GM23338 (cell line): ENCODE measurements at regions not wholly inside any gene's neighbourhood (a gene's known extent, or its start where the extent isn't known, plus 50 kb on each side); places are given as distances from the start of the nearest gene placed in this dataset.

Source experiments
- ATAC-seq: fragments of 200-7000 bp; cut with Tn5 transposase; 3 replicates; pipeline ENCODE4 v1.9.1; 2020
- DNase-seq: peaks from one replicate; pipeline ENCODE4 v3.0.0-alpha.2; 2015; ENCODE audit warnings: low spot score
- H2AFZ ChIP-seq: fragments of 200-600 bp; sonication (generic); 2 replicates; pipeline ENCODE4 v1.8.0; 2016; ENCODE audit warnings: antibody characterized with exemption, mild to moderate bottlenecking, moderate library complexity
- H3F3A ChIP-seq: fragments of 200-600 bp; sonication (generic); replicated peaks from 2 replicates; pipeline ENCODE4 v1.8.0; 2017; ENCODE audit warnings: antibody characterized with exemption, mixed run types, low read depth
- H3K27ac ChIP-seq: fragments of 200-600 bp; sonication (generic); 2 replicates; pipeline ENCODE4 v1.6.1; 2016; ENCODE audit warnings: low read depth
- H3K27me3 ChIP-seq: fragments of 200-600 bp; sonication (generic); 2 replicates; pipeline ENCODE4 v1.8.0; 2016; ENCODE audit warnings: mild to moderate bottlenecking, mixed run types, moderate library complexity; ENCODE audit not compliant: insufficient read depth
- H3K36me3 ChIP-seq: fragments of 200-600 bp; sonication (generic); 2 replicates; pipeline ENCODE4 v1.8.0; 2016; ENCODE audit warnings: mild to moderate bottlenecking; ENCODE audit not compliant: insufficient read depth
- H3K4me1 ChIP-seq: fragments of 200-600 bp; sonication (generic); 2 replicates; pipeline ENCODE4 v1.8.0; 2016; ENCODE audit warnings: mild to moderate bottlenecking, moderate library complexity; ENCODE audit not compliant: insufficient read depth
- H3K4me2 ChIP-seq: fragments of 200-600 bp; sonication (generic); 2 replicates; pipeline ENCODE4 v1.7.1; 2017; ENCODE audit warnings: mixed run types
- H3K4me3 ChIP-seq: fragments of 200-600 bp; sonication (generic); 2 replicates; pipeline ENCODE4 v1.6.1; 2016; ENCODE audit warnings: mixed run types
- H3K79me2 ChIP-seq: fragments of 200-600 bp; sonication (generic); replicated peaks from 2 replicates; pipeline ENCODE4 v1.8.0; 2017; ENCODE audit warnings: mild to moderate bottlenecking; ENCODE audit not compliant: insufficient read depth
- H3K9me2 ChIP-seq: fragments of 200-600 bp; sonication (generic); 2 replicates; pipeline ENCODE4 v1.8.0; 2017; ENCODE audit not compliant: insufficient read depth
- H4K20me1 ChIP-seq: fragments of 200-600 bp; sonication (generic); replicated peaks from 2 replicates; pipeline ENCODE4 v1.8.0; 2017; ENCODE audit warnings: mild to moderate bottlenecking; ENCODE audit not compliant: insufficient read depth
- H3K27ac Mint-ChIP-seq: 2 replicates; pipeline ENCODE4 v1.8.0; 2020; ENCODE audit warnings: inconsistent platforms, mild to moderate bottlenecking, moderate library complexity, mixed read lengths
- H3K27me3 Mint-ChIP-seq: 3 replicates; pipeline ENCODE4 v1.8.0; 2022; ENCODE audit warnings: low read depth, mild to moderate bottlenecking, moderate library complexity, mixed read lengths, inconsistent platforms; ENCODE audit not compliant: insufficient read depth, poor library complexity
- H3K36me3 Mint-ChIP-seq: 3 replicates; pipeline ENCODE4 v1.8.0; 2021; ENCODE audit warnings: low read depth, mild to moderate bottlenecking, inconsistent platforms, moderate library complexity, mixed read lengths
- H3K4me1 Mint-ChIP-seq: 3 replicates; pipeline ENCODE4 v1.8.0; 2020; ENCODE audit warnings: mild to moderate bottlenecking, inconsistent platforms, mixed read lengths
- H3K4me3 Mint-ChIP-seq: 3 replicates; pipeline ENCODE4 v1.8.0; 2021; ENCODE audit warnings: moderate library complexity, mild to moderate bottlenecking, inconsistent platforms, mixed read lengths
- H3K9me3 Mint-ChIP-seq: 3 replicates; pipeline ENCODE4 v1.8.0; 2020; ENCODE audit warnings: moderate library complexity, mild to moderate bottlenecking, inconsistent platforms, mixed read lengths
- CREB1 ChIP-seq: fragments of 250-450 bp; sonication (Bioruptor Pico); IDR thresholded peaks from 2 replicates; pipeline ENCODE4 v1.5.0; 2020; ENCODE audit warnings: low read depth, mild to moderate bottlenecking, moderate library complexity
- CTCF ChIP-seq, 2 experiments: fragments of 200-600 bp in 1 of 2; sonication (generic) in 1 of 2; conservative IDR thresholded peaks; 2 replicates each; pipeline versions ENCODE4 v1.5.1 to v1.6.1; 2016 to 2017; ENCODE audit warnings: antibody characterized with exemption in 2 of 2, low read depth in 2 of 2, mild to moderate bottlenecking in 2 of 2, moderate library complexity in 1 of 2
- EZH2 ChIP-seq: fragments of 200-600 bp; sonication (generic); IDR thresholded peaks from one replicate; pipeline ENCODE4 v1.8.0; 2017; ENCODE audit warnings: antibody characterized with exemption, mild to moderate bottlenecking, low read depth; ENCODE audit not compliant: unreplicated experiment
- EZH2phosphoT487 ChIP-seq: fragments of 200-600 bp; sonication (generic); IDR thresholded peaks from one replicate; pipeline ENCODE4 v1.8.1; 2018; ENCODE audit warnings: antibody characterized with exemption; ENCODE audit not compliant: unreplicated experiment
- JUNB ChIP-seq: IDR thresholded peaks from one replicate; pipeline ENCODE4 v1.6.1; 2016; ENCODE audit warnings: antibody characterized with exemption; ENCODE audit not compliant: unreplicated experiment
- NANOG ChIP-seq: IDR thresholded peaks from 2 replicates; pipeline ENCODE4 v1.6.1; 2016; ENCODE audit warnings: antibody characterized with exemption, borderline replicate concordance
- POLR2AphosphoS5 ChIP-seq: IDR thresholded peaks from 2 replicates; pipeline ENCODE4 v1.6.1; 2016; ENCODE audit warnings: antibody characterized with exemption, low read depth
- REST ChIP-seq: IDR thresholded peaks from one replicate; pipeline ENCODE4 v1.6.1; 2018; ENCODE audit warnings: antibody characterized with exemption; ENCODE audit not compliant: unreplicated experiment
- ZNF114 ChIP-seq: fragments of 250-450 bp; sonication (Bioruptor Pico); IDR thresholded peaks from 2 replicates; pipeline ENCODE4 v1.5.0; 2020; ENCODE audit warnings: mild to moderate bottlenecking, moderate library complexity

GRCh38 chr5:16391858-16392649 is 73.5 kb downstream of the ZNF622 start:
- no peak overlapping the region for H3K27ac ChIP-seq
- no peak overlapping the region for H3K4me2 ChIP-seq
- H2AFZ ChIP-seq = no peak overlapping the region
- H3K36me3 ChIP-seq = no peaks in the 10 kb centered on the region
- Mint-ChIP-seq H3K9me3 (no peaks in the 10 kb centered on the region), H3K27ac (no peak overlapping the region; the same call in 1 of the 2 replicates), H3K36me3 (no peaks in the 10 kb centered on the region), H3K4me1 (peaks cover 15% of the 10 kb centered on the region), H3K4me3 (no peak overlapping the region), H3K27me3 (no peaks in the 10 kb centered on the region)
- no peaks in the 10 kb centered on the region for H4K20me1 ChIP-seq
- H3K9me2 ChIP-seq = no peaks in the 10 kb centered on the region
- TF ChIP-seq CTCF (conservative IDR thresholded peaks at IDR 0.05; ENCODE audit: low read depth in 2 of 2) (no peak), REST (no peak)
- H3K4me1 ChIP-seq = peaks cover 16% of the 10 kb centered on the region; the same call in 1 of the 2 replicates
- ATAC-seq (no peak), DNase-seq (no peak)
- no peaks in the 10 kb centered on the region for H3K27me3 ChIP-seq
- no peak overlapping the region for H3K4me3 ChIP-seq
- no peaks in the 10 kb centered on the region for H3F3A ChIP-seq
- H3K79me2 ChIP-seq = no peaks in the 10 kb centered on the region

GRCh38 chr5:16390825-16391224 is 74.8 kb downstream of the ZNF622 start:
- Histone ChIP-seq H3K36me3 (no peaks in the 10 kb centered on the region), H3K27me3 (no peaks in the 10 kb centered on the region), H3K9me2 (no peaks in the 10 kb centered on the region), H3K4me2 (no peak overlapping the region), H3K79me2 (no peaks in the 10 kb centered on the region), H3K4me3 (no peak overlapping the region), H3K4me1 (peaks cover 16% of the 10 kb centered on the region; the same call in 1 of the 2 replicates), H2AFZ (peak overlapping the region; percentile 64), H3F3A (no peaks in the 10 kb centered on the region), H4K20me1 (no peaks in the 10 kb centered on the region), H3K27ac (no peak overlapping the region)
- Mint-ChIP-seq H3K27me3 (peaks cover 2% of the 10 kb centered on the region), H3K9me3 (no peaks in the 10 kb centered on the region), H3K4me1 (peaks cover 15% of the 10 kb centered on the region), H3K36me3 (no peaks in the 10 kb centered on the region), H3K4me3 (no peak overlapping the region), H3K27ac (no peak overlapping the region)
- TF ChIP-seq ZNF114 (CRISPR knock-in tag) = no peak
- TF ChIP-seq JUNB = no peak
- no peak for TF ChIP-seq CTCF (conservative IDR thresholded peaks at IDR 0.05; ENCODE audit: low read depth in 2 of 2)
- no peak for TF ChIP-seq EZH2
- TF ChIP-seq EZH2phosphoT487 = no peak
- TF ChIP-seq CREB1 (CRISPR knock-in tag) = no peak
- no peak for TF ChIP-seq POLR2AphosphoS5
- no peak for TF ChIP-seq NANOG
- DNase-seq = no peak
- ATAC-seq = no peak
